ENCODE measurements at regions not wholly inside any gene's neighbourhood (a gene's known extent, or its start where the extent isn't known, plus 50 kb on each side); places are given as distances from the start of the nearest gene placed in this dataset.

DNA sequence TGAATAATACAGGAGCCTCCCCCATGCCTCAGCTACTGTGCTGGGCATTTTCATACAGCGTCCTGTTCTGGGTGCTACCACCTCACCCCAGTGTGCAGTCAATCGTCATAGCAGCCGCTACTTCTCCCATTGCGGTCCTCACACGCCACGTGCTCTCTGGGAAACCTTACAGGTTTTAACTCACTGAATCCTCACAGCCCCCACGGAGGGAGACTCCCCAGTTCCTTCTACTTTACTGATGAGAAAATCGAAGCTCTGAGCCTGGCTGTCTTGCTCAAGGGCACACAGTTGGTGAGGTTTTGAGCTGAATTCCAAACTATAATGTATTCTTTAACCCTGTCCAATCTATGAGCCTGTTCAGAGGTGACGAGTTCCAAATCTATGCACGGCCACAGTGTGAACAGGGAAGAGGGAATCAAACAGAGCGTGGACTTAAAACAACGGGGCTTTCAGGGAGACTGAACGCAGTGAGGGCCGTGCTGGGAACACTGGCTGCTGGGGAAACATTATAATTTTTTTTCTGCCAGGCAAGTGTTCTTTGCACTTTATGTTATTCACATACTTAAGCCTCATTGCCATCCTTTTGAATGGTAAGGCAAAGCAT lies 421.5 kb downstream of the BRD1 start:
- no peaks in the 10 kb centered on the region; the same call in 1 of the 2 replicates for H3K27me3 ChIP-seq (ENCODE audit: control insufficient read depth, insufficient read depth, low read length)
- ChIA-PET CTCF (no interaction called here), POLR2A (no interaction called here)
- no peak overlapping the region for H3K4me3 ChIP-seq (ENCODE audit: low read depth in 2 of 2, low read length in 2 of 2)
- intact Hi-C loops (cut with micrococcal nuclease; ENCODE audit: unreplicated experiment) (no loop called here), in situ Hi-C loops (cut with HindIII; ENCODE audit: low pct_unique_long_range_greater_than_20kb, low sequenced_read_pairs) (no loop called here)
- TF ChIP-seq SIN3A (IDR thresholded peaks at IDR 0.05; ENCODE audit: borderline replicate concordance, insufficient read depth, low read depth, low read length), result no peak
- TF ChIP-seq, protein P1, sequence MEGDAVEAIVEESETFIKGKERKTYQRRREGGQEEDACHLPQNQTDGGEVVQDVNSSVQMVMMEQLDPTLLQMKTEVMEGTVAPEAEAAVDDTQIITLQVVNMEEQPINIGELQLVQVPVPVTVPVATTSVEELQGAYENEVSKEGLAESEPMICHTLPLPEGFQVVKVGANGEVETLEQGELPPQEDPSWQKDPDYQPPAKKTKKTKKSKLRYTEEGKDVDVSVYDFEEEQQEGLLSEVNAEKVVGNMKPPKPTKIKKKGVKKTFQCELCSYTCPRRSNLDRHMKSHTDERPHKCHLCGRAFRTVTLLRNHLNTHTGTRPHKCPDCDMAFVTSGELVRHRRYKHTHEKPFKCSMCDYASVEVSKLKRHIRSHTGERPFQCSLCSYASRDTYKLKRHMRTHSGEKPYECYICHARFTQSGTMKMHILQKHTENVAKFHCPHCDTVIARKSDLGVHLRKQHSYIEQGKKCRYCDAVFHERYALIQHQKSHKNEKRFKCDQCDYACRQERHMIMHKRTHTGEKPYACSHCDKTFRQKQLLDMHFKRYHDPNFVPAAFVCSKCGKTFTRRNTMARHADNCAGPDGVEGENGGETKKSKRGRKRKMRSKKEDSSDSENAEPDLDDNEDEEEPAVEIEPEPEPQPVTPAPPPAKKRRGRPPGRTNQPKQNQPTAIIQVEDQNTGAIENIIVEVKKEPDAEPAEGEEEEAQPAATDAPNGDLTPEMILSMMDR (IDR thresholded peaks at IDR 0.05), result no peak
- no peak for TF ChIP-seq POLR2AphosphoS5 (IDR thresholded peaks at IDR 0.05; ENCODE audit: low read depth, low read length)
- TF ChIP-seq TCF7L2 (IDR thresholded peaks at IDR 0.05; ENCODE audit: low read depth, low read length), result no peak
- TF ChIP-seq, protein P2, sequence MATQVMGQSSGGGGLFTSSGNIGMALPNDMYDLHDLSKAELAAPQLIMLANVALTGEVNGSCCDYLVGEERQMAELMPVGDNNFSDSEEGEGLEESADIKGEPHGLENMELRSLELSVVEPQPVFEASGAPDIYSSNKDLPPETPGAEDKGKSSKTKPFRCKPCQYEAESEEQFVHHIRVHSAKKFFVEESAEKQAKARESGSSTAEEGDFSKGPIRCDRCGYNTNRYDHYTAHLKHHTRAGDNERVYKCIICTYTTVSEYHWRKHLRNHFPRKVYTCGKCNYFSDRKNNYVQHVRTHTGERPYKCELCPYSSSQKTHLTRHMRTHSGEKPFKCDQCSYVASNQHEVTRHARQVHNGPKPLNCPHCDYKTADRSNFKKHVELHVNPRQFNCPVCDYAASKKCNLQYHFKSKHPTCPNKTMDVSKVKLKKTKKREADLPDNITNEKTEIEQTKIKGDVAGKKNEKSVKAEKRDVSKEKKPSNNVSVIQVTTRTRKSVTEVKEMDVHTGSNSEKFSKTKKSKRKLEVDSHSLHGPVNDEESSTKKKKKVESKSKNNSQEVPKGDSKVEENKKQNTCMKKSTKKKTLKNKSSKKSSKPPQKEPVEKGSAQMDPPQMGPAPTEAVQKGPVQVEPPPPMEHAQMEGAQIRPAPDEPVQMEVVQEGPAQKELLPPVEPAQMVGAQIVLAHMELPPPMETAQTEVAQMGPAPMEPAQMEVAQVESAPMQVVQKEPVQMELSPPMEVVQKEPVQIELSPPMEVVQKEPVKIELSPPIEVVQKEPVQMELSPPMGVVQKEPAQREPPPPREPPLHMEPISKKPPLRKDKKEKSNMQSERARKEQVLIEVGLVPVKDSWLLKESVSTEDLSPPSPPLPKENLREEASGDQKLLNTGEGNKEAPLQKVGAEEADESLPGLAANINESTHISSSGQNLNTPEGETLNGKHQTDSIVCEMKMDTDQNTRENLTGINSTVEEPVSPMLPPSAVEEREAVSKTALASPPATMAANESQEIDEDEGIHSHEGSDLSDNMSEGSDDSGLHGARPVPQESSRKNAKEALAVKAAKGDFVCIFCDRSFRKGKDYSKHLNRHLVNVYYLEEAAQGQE (IDR thresholded peaks at IDR 0.05; ENCODE audit: insufficient read depth in 1 of 2, low read depth in 2 of 2, low read length in 1 of 2), result no peak
- BruUV-seq (replicated peaks), result no TSS peak
- no peaks in the 10 kb centered on the region for H3K4me1 ChIP-seq (ENCODE audit: control insufficient read depth, insufficient read depth, low read length)
- DNase-seq (ENCODE audit: low read depth, low spot score), result no peak
- no peaks in the 10 kb centered on the region for H3K36me3 ChIP-seq (ENCODE audit: control insufficient read depth, insufficient read depth, low read length)
- ATAC-seq, result no peak
- no peak overlapping the region for H3K27ac ChIP-seq (ENCODE audit: low read length)
- no peaks in the 10 kb centered on the region for H3K9me3 ChIP-seq (ENCODE audit: control insufficient read depth, insufficient read depth, low read depth, low read length)

DNA sequence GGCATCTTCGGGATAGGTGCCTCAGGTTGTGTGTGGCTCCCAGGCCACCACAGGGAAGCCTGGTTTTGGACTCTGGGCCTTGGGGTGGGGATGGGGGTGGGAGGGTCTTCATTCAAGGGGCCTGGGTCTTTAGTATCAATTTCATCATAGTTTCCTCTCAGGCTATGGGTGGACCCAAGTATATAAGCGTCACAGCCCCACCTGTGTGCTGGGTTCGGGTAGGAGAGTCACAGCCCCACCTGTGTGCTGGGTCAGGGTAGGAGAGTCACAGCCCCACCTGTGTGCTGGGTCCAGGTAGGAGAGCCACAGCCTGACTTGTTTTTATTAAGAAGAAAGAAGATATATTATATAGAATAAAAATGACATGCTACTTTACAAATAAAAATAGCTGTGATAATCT lies 422.1 kb downstream of the BRD1 start:
- Histone ChIP-seq H3K27ac (ENCODE audit: low read length) (no peak overlapping the region), H3K27me3 (ENCODE audit: control insufficient read depth, insufficient read depth, low read length) (no peaks in the 10 kb centered on the region; the same call in 1 of the 2 replicates), H3K9me3 (ENCODE audit: control insufficient read depth, insufficient read depth, low read depth, low read length) (no peaks in the 10 kb centered on the region), H3K36me3 (ENCODE audit: control insufficient read depth, insufficient read depth, low read length) (no peaks in the 10 kb centered on the region), H3K4me1 (ENCODE audit: control insufficient read depth, insufficient read depth, low read length) (no peaks in the 10 kb centered on the region), H3K4me3 (ENCODE audit: low read depth in 2 of 2, low read length in 2 of 2) (no peak overlapping the region)
- no peak for DNase-seq (ENCODE audit: low read depth, low spot score)
- ChIA-PET POLR2A (no interaction called here), CTCF (no interaction called here)
- intact Hi-C loops (cut with micrococcal nuclease; ENCODE audit: unreplicated experiment) (no loop called here), in situ Hi-C loops (cut with HindIII; ENCODE audit: low pct_unique_long_range_greater_than_20kb, low sequenced_read_pairs) (no loop called here)
- no peak for ATAC-seq
- no TSS peak for BruUV-seq (replicated peaks)
- TF ChIP-seq, protein P2 (IDR thresholded peaks at IDR 0.05; ENCODE audit: insufficient read depth in 1 of 2, low read depth in 2 of 2, low read length in 1 of 2), result no peak
- TF ChIP-seq SIN3A (IDR thresholded peaks at IDR 0.05; ENCODE audit: borderline replicate concordance, insufficient read depth, low read depth, low read length) (no peak), TCF7L2 (IDR thresholded peaks at IDR 0.05; ENCODE audit: low read depth, low read length) (no peak), POLR2AphosphoS5 (IDR thresholded peaks at IDR 0.05; ENCODE audit: low read depth, low read length) (no peak)
- TF ChIP-seq, protein P1 (IDR thresholded peaks at IDR 0.05), result no peak

All from Panc1 (cell line).